NB4 (cell line): ENCODE measurements at regions not wholly inside any gene's neighbourhood (a gene's known extent, or its start where the extent isn't known, plus 50 kb on each side); places are given as distances from the start of the nearest gene placed in this dataset.
A peak's percentile ranks its signal among the peaks of the same experiment; 100 is the strongest.
"Not testable (repeated sequence)": the region's sequence is repeated elsewhere in the genome, so short reads cannot be mapped to it uniquely, and the experiment has no call there.

Experiments
- DNase-seq: peaks from one replicate; pipeline ENCODE4 v3.0.0; 2010; ENCODE audit warnings: low read depth
- H3K4me3 ChIP-seq: one replicate; pipeline ENCODE4 v1.5.1; 2011; ENCODE audit warnings: mild to moderate bottlenecking, low read depth, low read length, moderate library complexity
- CTCF ChIP-seq: IDR thresholded peaks from one replicate; pipeline ENCODE4 v1.5.1; 2012; ENCODE audit warnings: low read depth, low read length
- MAX ChIP-seq: IDR thresholded peaks from 2 replicates; pipeline ENCODE4 v1.6.1; 2011; ENCODE audit warnings: low read depth, low read length
- MYC ChIP-seq: IDR thresholded peaks from 2 replicates; pipeline ENCODE4 v1.6.1; 2011; ENCODE audit warnings: low read depth, low read length
- POLR2A ChIP-seq: IDR thresholded peaks from 2 replicates; pipeline ENCODE4 v1.6.1; 2011; ENCODE audit warnings: mild to moderate bottlenecking; ENCODE audit not compliant: insufficient read length; ENCODE audit errors: extremely low read depth

DNA sequence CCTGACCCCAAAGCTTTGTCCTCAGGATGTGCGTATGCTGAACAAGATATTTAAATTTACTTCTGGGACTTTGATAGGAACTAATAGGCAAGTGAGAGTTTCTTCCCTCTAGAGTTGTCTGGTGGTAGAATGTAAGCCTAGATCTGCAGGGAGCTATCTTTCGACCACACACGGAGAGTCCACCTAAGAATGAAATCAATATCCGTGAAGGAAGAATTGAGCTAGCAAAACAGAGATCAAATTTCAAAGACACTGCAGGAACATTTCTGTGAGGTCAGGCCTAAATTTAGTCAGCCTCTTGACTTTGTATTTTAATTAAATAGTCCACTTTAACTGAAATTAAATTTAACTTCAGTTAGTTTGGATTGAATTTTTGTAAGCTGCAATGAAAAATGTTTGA, 871.3 kb downstream of the RAB28 start:
- TF ChIP-seq CTCF, result no peak
- TF ChIP-seq POLR2A, result no peak
- no peak for TF ChIP-seq MYC
- no peak for TF ChIP-seq MAX
- no peak for DNase-seq
- H3K4me3 ChIP-seq, result no peak overlapping the region

- not testable (repeated sequence) for H3K4me3 ChIP-seq, DNase-seq
These were observed 874.8 kb downstream of the RAB28 start for GRCh38 chr4:12609212-12609875.

DNA sequence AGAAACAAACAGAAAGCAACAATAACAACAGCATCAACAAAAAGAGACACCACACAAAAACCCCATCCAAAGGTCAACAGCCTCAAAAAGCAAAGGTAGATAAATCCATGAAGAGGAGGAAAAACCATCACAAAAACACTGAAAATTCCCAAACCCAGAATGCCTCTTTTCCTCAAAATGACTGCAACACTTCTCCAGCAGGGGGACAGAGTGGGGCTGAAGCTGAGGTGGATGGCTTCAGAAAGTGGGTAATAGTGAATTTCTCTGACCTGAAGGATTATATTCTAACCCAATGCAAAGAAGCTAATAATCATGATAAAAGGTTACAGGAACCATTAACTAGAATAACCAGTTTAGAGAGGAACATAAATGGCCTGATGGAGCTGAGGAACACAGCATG, 888.2 kb downstream of the RAB28 start:
- DNase-seq, result no peak
- TF ChIP-seq MYC (no peak), MAX (no peak), CTCF (peak; percentile 42)

GRCh38 chr4:12595489-12595888, 888.7 kb downstream of the RAB28 start:
- DNase-seq, result no peak
- H3K4me3 ChIP-seq, result no peak overlapping the region
- TF ChIP-seq MYC (no peak), POLR2A (no peak), CTCF (no peak), MAX (no peak)

More for the DNA sequence above, 888.2 kb downstream of the RAB28 start:
- H3K4me3 ChIP-seq, result no peak overlapping the region

DNA sequence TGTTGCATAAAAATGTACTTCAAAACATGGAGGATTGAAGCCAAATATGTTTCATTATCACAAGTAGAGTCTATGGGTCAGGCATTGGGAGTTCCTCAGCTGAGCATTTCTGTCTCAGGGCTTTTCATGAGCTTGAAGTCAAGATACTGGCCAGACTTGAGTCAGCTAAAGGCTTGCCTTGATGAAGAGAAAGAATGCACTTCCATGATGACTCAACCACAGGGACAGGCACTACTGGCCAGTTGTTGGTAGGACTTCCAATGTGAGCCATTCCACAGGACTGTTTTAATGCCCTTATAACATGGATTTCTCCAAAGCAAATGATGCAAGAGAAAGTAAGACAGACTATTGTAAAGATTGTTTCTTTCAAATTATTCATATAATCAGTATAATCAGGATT, 895.6 kb downstream of the RAB28 start:
- TF ChIP-seq CTCF, result no peak
- no peak for TF ChIP-seq MAX
- TF ChIP-seq POLR2A, result no peak
- no peak for TF ChIP-seq MYC
- H3K4me3 ChIP-seq, result no peak overlapping the region
- DNase-seq, result no peak

GRCh38 chr4:12586242-12587006, 897.7 kb downstream of the RAB28 start:
- H3K4me3 ChIP-seq, result no peak overlapping the region
- TF ChIP-seq MAX, result no peak
- no peak for TF ChIP-seq POLR2A
- TF ChIP-seq MYC, result no peak
- no peak for TF ChIP-seq CTCF
- DNase-seq, result no peak
